Lower leg skin (tissue), 3 donors: ENCODE measurements at regions not wholly inside any gene's neighbourhood (a gene's known extent, or its start where the extent isn't known, plus 50 kb on each side); places are given as distances from the start of the nearest gene placed in this dataset.

ENCODE experiments used
- CTCF ChIP-seq, 3 donors: fragments of 450-650 bp; IDR thresholded peaks; one replicate each; pipeline ENCODE4 v1.5.1; 2016; ENCODE audit warnings: antibody characterized with exemption in 3 of 3, mild to moderate bottlenecking in 3 of 3, moderate library complexity in 2 of 3
- POLR2A ChIP-seq, 2 donors: fragments of 450-650 bp; IDR thresholded peaks; one replicate each; pipeline ENCODE4 v1.6.1; 2016 to 2017; ENCODE audit warnings: antibody characterized with exemption in 2 of 2, mild to moderate bottlenecking in 1 of 2, moderate library complexity in 1 of 2

GRCh38 chr9:107671588-107671987, 182.0 kb upstream of the KLF4 start:
- TF ChIP-seq CTCF (IDR thresholded peaks at IDR 0.05) (no peak), POLR2A (IDR thresholded peaks at IDR 0.05) (no peak)
